WTC11 (cell line): ENCODE measurements at regions not wholly inside any gene's neighbourhood (a gene's known extent, or its start where the extent isn't known, plus 50 kb on each side); places are given as distances from the start of the nearest gene placed in this dataset.

ENCODE experiments used
- ATAC-seq: fragments of 200-7000 bp; cut with Tn5 transposase; 2 replicates; pipeline ENCODE4 v1.10.0; 2021; ENCODE audit warnings: mild to moderate bottlenecking, moderate library complexity
- CTCF ChIA-PET: fragments of 300-600 bp; sonication (Branson Sonifier 250); formaldehyde crosslinking; loops from one replicate; lab custom pipeline; 2021; ENCODE audit warnings: antibody characterized with exemption; lab: Charles Lee
- POLR2A ChIA-PET: fragments of 350-600 bp; sonication (Branson Sonifier 250); formaldehyde crosslinking; loops from one replicate; lab custom pipeline; 2021; ENCODE audit warnings: antibody characterized with exemption; lab: Charles Lee
- DNase-seq: peaks from one replicate; pipeline ENCODE4 v3.0.0; 2021; ENCODE audit warnings: low spot score
- H3K27ac Mint-ChIP-seq: 2 replicates; pipeline ENCODE4 v1.8.0; 2021; ENCODE audit warnings: mixed read lengths
- H3K27me3 Mint-ChIP-seq: 2 replicates; pipeline ENCODE4 v1.8.0; 2021; ENCODE audit warnings: low read depth, mild to moderate bottlenecking, moderate library complexity, mixed read lengths
- H3K36me3 Mint-ChIP-seq: 2 replicates; pipeline ENCODE4 v1.8.0; 2021; ENCODE audit warnings: mixed read lengths
- H3K4me1 Mint-ChIP-seq: 2 replicates; pipeline ENCODE4 v1.8.0; 2022; ENCODE audit warnings: mixed read lengths
- H3K4me3 Mint-ChIP-seq: 2 replicates; pipeline ENCODE4 v1.8.0; 2021; ENCODE audit warnings: mild to moderate bottlenecking, moderate library complexity, mixed read lengths
- H3K9me3 Mint-ChIP-seq: 2 replicates; pipeline ENCODE4 v1.8.0; 2021; ENCODE audit warnings: mixed read lengths
- ATF1 ChIP-seq: sonication (generic); formaldehyde crosslinking; IDR thresholded peaks from 2 replicates; pipeline ENCODE4 v1.8.1; 2023; ENCODE audit warnings: mild to moderate bottlenecking, moderate library complexity, missing genetic modification reagents
- CREM ChIP-seq: sonication (generic); formaldehyde crosslinking; IDR thresholded peaks from 2 replicates; pipeline ENCODE4 v1.8.1; 2022; ENCODE audit warnings: mild to moderate bottlenecking, missing genetic modification reagents, moderate library complexity
- ETV6 ChIP-seq: sonication (generic); formaldehyde crosslinking; IDR thresholded peaks from 2 replicates; pipeline ENCODE4 v1.8.1; 2022; ENCODE audit warnings: mild to moderate bottlenecking, missing genetic modification reagents
- GRHL2 ChIP-seq: fragments of 250-450 bp; sonication (Bioruptor Pico); IDR thresholded peaks from 2 replicates; pipeline ENCODE4 v1.8.0; 2022; ENCODE audit warnings: mild to moderate bottlenecking, moderate library complexity; ENCODE audit not compliant: insufficient replicate concordance, severe bottlenecking
- JUN ChIP-seq: sonication (generic); formaldehyde crosslinking; IDR thresholded peaks from 2 replicates; pipeline ENCODE4 v1.8.0; 2023; ENCODE audit warnings: mild to moderate bottlenecking, missing genetic modification reagents
- NR3C1 ChIP-seq: sonication (generic); formaldehyde crosslinking; conservative IDR thresholded peaks from 2 replicates; pipeline ENCODE4 v1.8.1; 2023; ENCODE audit warnings: low read depth, mild to moderate bottlenecking, missing genetic modification reagents
- RELA ChIP-seq: sonication (generic); formaldehyde crosslinking; IDR thresholded peaks from 2 replicates; pipeline ENCODE4 v1.8.1; 2022; ENCODE audit warnings: missing genetic modification reagents, mild to moderate bottlenecking, borderline replicate concordance
- RORB ChIP-seq: fragments of 250-450 bp; sonication (Bioruptor Pico); IDR thresholded peaks from 2 replicates; pipeline ENCODE4 v1.9.0; 2021; ENCODE audit warnings: mild to moderate bottlenecking
- TEAD1 ChIP-seq: sonication (generic); formaldehyde crosslinking; IDR thresholded peaks from 2 replicates; pipeline ENCODE4 v1.8.0; 2022; ENCODE audit warnings: mild to moderate bottlenecking, missing genetic modification reagents
- TEAD4 ChIP-seq: sonication (generic); formaldehyde crosslinking; IDR thresholded peaks from 2 replicates; pipeline ENCODE4 v1.8.0; 2022; ENCODE audit warnings: mild to moderate bottlenecking, missing genetic modification reagents
- ZNF121 ChIP-seq: sonication (generic); formaldehyde crosslinking; IDR thresholded peaks from 2 replicates; pipeline ENCODE4 v1.8.0; 2023; ENCODE audit warnings: missing genetic modification reagents
- ZNF671 ChIP-seq: fragments of 250-450 bp; sonication (Bioruptor Pico); IDR thresholded peaks from 2 replicates; pipeline ENCODE4 v1.8.0; 2021; ENCODE audit warnings: mild to moderate bottlenecking
- TF ChIP-seq, protein P1 (sequence below): fragments of 250-450 bp; sonication (Bioruptor Pico); conservative IDR thresholded peaks from 2 replicates; pipeline ENCODE4 v1.9.0; 2021; ENCODE audit warnings: mild to moderate bottlenecking
- TF ChIP-seq, protein P2 (sequence below): sonication (generic); formaldehyde crosslinking; IDR thresholded peaks from 2 replicates; pipeline ENCODE4 v1.8.1; 2022; ENCODE audit warnings: low read depth, mild to moderate bottlenecking, moderate library complexity, missing genetic modification reagents, borderline replicate concordance
- TF ChIP-seq, protein P3 (sequence below): fragments of 200-600 bp; IDR thresholded peaks from 2 replicates; pipeline ENCODE4 v1.8.0; 2022; ENCODE audit warnings: antibody characterized with exemption
- TF ChIP-seq, protein P4 (sequence below): sonication (generic); formaldehyde crosslinking; IDR thresholded peaks from 2 replicates; pipeline ENCODE4 v1.8.1; 2023; ENCODE audit warnings: mild to moderate bottlenecking, missing genetic modification reagents, moderate library complexity
- TF ChIP-seq, protein P5 (sequence below): sonication (generic); formaldehyde crosslinking; IDR thresholded peaks from 2 replicates; pipeline ENCODE4 v1.8.0; 2023; ENCODE audit warnings: mild to moderate bottlenecking, missing genetic modification reagents

DNA sequence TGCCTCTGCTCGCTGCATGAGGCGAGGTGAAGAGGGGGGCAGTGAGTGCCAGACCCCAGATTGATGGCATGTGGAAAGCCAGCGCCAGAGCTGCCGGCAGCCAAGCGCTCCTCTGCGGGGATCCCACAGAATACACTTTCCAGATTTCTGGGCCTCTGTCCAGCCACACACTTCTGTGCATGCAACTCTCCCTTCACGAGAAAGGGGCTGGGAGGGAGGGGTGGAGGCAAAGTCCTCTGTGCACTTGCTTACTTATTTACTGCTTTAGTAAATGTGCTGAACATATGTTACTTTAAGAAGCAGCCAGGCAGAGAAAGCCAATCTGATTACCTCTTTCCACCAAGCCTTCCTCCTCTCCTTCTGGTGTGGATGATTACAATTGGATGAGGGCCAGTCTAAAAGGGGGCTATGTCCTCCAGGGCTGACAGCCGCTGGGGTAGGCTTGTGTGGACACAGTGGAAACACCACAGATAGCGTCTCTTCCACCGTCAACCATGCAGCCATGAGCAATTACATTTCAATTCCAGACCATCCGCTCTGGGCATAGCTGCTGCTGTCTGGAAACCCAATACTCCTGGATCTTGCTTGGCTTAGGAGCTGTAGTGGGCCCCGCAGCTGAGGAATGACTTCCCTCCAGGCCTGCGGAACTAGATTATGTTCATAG lies 322.8 kb upstream of the ANKRD30A start (continued):
- TF ChIP-seq, protein P1, sequence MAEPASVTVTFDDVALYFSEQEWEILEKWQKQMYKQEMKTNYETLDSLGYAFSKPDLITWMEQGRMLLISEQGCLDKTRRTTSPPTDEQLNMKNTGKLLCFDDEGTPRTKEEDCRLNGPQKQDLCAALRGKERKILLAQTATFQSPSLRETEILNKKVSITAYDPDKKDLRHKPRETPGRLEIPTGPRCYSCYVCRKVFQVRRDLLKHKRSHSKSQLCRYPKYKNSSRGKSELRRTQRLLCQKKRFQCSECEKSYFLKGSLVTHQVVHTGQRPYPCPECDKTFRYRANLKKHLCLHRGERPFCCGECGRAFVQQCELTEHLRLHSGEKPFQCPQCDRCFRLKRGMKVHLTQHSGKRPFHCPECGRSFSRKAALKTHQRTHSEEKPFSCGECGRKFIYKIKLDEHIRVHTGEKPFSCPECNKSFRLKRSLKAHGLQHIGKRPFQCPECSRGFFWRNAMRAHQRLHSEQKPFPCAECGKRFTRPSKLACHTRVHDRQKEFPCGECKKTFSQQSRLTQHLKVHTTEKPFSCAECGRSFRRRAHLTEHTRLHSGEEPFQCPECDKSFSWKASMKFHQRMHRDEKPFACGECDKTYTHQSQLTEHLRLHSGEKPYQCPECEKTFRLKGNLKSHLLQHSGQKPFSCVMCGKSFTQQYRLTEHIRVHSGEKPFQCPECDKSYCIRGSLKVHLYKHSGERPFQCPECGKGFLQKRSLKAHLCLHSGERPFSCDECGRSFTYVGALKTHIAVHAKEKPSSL (CRISPR knock-in tag) = no peak
- TF ChIP-seq, protein P2, sequence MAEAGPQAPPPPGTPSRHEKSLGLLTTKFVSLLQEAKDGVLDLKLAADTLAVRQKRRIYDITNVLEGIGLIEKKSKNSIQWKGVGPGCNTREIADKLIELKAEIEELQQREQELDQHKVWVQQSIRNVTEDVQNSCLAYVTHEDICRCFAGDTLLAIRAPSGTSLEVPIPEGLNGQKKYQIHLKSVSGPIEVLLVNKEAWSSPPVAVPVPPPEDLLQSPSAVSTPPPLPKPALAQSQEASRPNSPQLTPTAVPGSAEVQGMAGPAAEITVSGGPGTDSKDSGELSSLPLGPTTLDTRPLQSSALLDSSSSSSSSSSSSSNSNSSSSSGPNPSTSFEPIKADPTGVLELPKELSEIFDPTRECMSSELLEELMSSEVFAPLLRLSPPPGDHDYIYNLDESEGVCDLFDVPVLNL = no peak
- TF ChIP-seq RORB = no peak

DNA sequence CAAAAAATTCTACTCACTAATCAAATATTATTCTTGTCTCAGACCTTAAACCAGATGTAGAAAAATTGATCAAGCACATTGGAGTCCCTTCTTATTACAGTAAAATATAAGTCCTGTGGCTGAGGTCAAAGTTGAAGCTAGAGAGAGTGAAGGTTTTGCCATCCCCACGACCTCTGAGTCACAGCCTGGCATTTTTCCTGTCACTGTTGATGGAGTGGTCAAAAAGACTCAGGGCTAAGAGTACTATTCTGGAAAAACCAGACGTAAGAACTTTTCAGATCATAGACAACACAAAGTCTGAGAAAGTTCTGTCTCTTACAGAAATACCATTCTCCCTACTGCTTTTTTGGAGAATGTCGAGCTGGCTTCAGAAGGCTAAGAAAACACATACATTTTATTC lies 323.7 kb upstream of the ANKRD30A start:
- CTCF ChIA-PET = no interaction called here
- H3K36me3 Mint-ChIP-seq = no peaks in the 10 kb centered on the region
- TF ChIP-seq, protein P3, sequence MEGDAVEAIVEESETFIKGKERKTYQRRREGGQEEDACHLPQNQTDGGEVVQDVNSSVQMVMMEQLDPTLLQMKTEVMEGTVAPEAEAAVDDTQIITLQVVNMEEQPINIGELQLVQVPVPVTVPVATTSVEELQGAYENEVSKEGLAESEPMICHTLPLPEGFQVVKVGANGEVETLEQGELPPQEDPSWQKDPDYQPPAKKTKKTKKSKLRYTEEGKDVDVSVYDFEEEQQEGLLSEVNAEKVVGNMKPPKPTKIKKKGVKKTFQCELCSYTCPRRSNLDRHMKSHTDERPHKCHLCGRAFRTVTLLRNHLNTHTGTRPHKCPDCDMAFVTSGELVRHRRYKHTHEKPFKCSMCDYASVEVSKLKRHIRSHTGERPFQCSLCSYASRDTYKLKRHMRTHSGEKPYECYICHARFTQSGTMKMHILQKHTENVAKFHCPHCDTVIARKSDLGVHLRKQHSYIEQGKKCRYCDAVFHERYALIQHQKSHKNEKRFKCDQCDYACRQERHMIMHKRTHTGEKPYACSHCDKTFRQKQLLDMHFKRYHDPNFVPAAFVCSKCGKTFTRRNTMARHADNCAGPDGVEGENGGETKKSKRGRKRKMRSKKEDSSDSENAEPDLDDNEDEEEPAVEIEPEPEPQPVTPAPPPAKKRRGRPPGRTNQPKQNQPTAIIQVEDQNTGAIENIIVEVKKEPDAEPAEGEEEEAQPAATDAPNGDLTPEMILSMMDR = no peak
- TF ChIP-seq GRHL2 (CRISPR knock-in tag) = no peak
- no peak for TF ChIP-seq TEAD1
- no peak for TF ChIP-seq CREM (CRISPR knock-in tag)
- no peak for TF ChIP-seq ZNF121
- no peak for TF ChIP-seq TEAD4 (CRISPR knock-in tag)
- no peak for TF ChIP-seq ZNF671 (CRISPR knock-in tag)
- TF ChIP-seq, protein P4, sequence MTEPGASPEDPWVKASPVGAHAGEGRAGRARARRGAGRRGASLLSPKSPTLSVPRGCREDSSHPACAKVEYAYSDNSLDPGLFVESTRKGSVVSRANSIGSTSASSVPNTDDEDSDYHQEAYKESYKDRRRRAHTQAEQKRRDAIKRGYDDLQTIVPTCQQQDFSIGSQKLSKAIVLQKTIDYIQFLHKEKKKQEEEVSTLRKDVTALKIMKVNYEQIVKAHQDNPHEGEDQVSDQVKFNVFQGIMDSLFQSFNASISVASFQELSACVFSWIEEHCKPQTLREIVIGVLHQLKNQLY (CRISPR knock-in tag) = no peak
- TF ChIP-seq NR3C1 (CRISPR knock-in tag) = no peak
- no peak for TF ChIP-seq RELA (CRISPR knock-in tag)
- no peak for TF ChIP-seq ETV6 (CRISPR knock-in tag)
- no peak for TF ChIP-seq JUN (CRISPR knock-in tag)
- TF ChIP-seq ATF1 (CRISPR knock-in tag) = no peak
- POLR2A ChIA-PET = no interaction called here
- no peaks in the 10 kb centered on the region for H3K27me3 Mint-ChIP-seq
- no peaks in the 10 kb centered on the region for H3K9me3 Mint-ChIP-seq
- H3K27ac Mint-ChIP-seq = no peak overlapping the region
- DNase-seq = no peak
- H3K4me1 Mint-ChIP-seq = no peaks in the 10 kb centered on the region
- no peak overlapping the region for H3K4me3 Mint-ChIP-seq
- ATAC-seq = no peak

DNA sequence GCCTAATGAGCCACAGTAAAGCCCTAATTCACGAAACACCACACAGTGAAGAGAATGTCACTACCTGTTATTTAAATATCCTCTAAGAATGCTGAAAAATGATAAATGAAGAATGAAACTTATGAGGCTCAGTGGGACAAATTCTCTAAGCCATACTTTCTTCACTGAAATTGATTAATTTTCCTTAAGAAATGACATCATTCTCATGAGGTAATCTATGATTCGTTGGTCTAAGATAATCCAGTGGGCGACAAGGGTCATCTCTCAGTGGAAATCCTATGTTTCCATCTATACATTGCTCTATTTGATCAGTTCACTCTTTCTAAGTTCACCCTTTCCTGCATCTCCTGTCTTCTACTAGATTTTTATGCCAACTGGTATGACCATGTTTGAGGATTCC lies 330.4 kb upstream of the ANKRD30A start:
- no peak for ATAC-seq
- POLR2A ChIA-PET = no interaction called here

More for the DNA sequence above, 330.4 kb upstream of the ANKRD30A start:
- CTCF ChIA-PET = no interaction called here
- H3K4me3 Mint-ChIP-seq = no peak overlapping the region
- no peaks in the 10 kb centered on the region; the same call in 1 of the 2 replicates for H3K27me3 Mint-ChIP-seq
- no peaks in the 10 kb centered on the region for H3K4me1 Mint-ChIP-seq
- H3K9me3 Mint-ChIP-seq = no peaks in the 10 kb centered on the region
- no peak overlapping the region for H3K27ac Mint-ChIP-seq
- TF ChIP-seq TEAD1 = no peak
- TF ChIP-seq, protein P5, sequence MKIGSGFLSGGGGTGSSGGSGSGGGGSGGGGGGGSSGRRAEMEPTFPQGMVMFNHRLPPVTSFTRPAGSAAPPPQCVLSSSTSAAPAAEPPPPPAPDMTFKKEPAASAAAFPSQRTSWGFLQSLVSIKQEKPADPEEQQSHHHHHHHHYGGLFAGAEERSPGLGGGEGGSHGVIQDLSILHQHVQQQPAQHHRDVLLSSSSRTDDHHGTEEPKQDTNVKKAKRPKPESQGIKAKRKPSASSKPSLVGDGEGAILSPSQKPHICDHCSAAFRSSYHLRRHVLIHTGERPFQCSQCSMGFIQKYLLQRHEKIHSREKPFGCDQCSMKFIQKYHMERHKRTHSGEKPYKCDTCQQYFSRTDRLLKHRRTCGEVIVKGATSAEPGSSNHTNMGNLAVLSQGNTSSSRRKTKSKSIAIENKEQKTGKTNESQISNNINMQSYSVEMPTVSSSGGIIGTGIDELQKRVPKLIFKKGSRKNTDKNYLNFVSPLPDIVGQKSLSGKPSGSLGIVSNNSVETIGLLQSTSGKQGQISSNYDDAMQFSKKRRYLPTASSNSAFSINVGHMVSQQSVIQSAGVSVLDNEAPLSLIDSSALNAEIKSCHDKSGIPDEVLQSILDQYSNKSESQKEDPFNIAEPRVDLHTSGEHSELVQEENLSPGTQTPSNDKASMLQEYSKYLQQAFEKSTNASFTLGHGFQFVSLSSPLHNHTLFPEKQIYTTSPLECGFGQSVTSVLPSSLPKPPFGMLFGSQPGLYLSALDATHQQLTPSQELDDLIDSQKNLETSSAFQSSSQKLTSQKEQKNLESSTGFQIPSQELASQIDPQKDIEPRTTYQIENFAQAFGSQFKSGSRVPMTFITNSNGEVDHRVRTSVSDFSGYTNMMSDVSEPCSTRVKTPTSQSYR (CRISPR knock-in tag) = no peak
- no peaks in the 10 kb centered on the region for H3K36me3 Mint-ChIP-seq
- no peak for DNase-seq
